ENCODE measurements at regions not wholly inside any gene's neighbourhood (a gene's known extent, or its start where the extent isn't known, plus 50 kb on each side); places are given as distances from the start of the nearest gene placed in this dataset.

DNA sequence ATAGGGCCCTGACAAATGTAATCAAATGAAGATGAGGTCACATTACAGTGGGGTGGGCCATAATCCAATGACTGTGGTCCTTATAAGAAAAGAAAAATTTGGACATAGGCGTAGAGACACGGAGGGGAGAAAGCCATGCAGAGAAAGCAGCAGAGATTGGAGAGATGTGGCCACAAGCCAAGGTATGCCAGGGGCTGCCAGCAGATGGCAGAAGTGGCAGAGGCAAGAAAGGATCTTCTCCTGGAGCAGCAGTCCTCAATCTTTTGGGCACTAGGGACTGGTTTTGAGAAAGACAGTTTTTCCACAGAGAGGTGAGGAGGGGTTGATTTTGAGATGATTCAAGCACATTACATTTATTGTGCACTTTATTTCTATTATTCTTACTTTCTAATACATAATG, 355.1 kb downstream of the NPHP4 start:
- POLR2A ChIA-PET: no interaction called here
- peaks cover 39% of the 10 kb centered on the region for H3K27me3 ChIP-seq (ENCODE audit: insufficient read depth, low read length)
- no peaks in the 10 kb centered on the region for H4K20me1 ChIP-seq (ENCODE audit: insufficient read depth)
- CTCF ChIA-PET: interaction anchor here (0.5 to 5.8 kb wide), 3 partner anchors 22 to 756 kb away, joined by 3 to 25 read pairs (median 3); partner anchors contain the start of gene ACOT7
- BruUV-seq (replicated peaks): no TSS peak
- peaks cover 0 to 2% of the 10 kb centered on the region in 2 experiments; a peak in 1 of 4 replicates for H3K4me1 ChIP-seq (ENCODE audit: control insufficient read depth in 1 of 2, insufficient read depth in 2 of 2, low read length in 2 of 2)
- peak; percentile 18 for DNase-seq (ENCODE audit: low read depth, low spot score)
- H3K79me2 ChIP-seq (ENCODE audit: insufficient read depth, low read length): no peaks in the 10 kb centered on the region
- H3K4me3 ChIP-seq (replicated peaks in 1 of 2; ENCODE audit: low read depth in 1 of 2, low read length in 2 of 2): no peak overlapping the region
- intact Hi-C loops (cut with micrococcal nuclease): loop anchor here (1.0 kb wide), 3 partner anchors 109 to 338 kb away; no protein-coding TSS in a partner anchor
- RAD21 ChIA-PET (ENCODE audit: low non-redundant PET in 1 of 2, low total read pairs in 2 of 2, uncharacterized antibody in 2 of 2, unreplicated experiment in 2 of 2): no interaction called here
- TF ChIP-seq CEBPB (IDR thresholded peaks at IDR 0.05; ENCODE audit: low read depth) (no peak), RAD21 (IDR thresholded peaks at IDR 0.05; ENCODE audit: low read depth) (peak; percentile 65), SP1 (IDR thresholded peaks at IDR 0.05; ENCODE audit: low read depth) (no peak), TCF7L2 (IDR thresholded peaks at IDR 0.05; ENCODE audit: borderline replicate concordance, extremely low read depth, insufficient read depth, insufficient read length) (no peak), EGR1 (IDR thresholded peaks at IDR 0.05; ENCODE audit: low read depth) (no peak), ATF3 (IDR thresholded peaks at IDR 0.05) (no peak), CTCF (IDR thresholded peaks at IDR 0.05 in 2 of 3, conservative IDR thresholded peaks at IDR 0.05 in 1 of 3; ENCODE audit: borderline replicate concordance in 1 of 3, insufficient read depth in 1 of 3, low read depth in 2 of 3, low read length in 2 of 3) (peak; percentile 58 to 75 (median 68); a peak in 5 of 6 replicates), EZH2phosphoT487 (IDR thresholded peaks at IDR 0.05; ENCODE audit: borderline replicate concordance) (no peak), MAX (IDR thresholded peaks at IDR 0.05) (no peak), ZNF274 (IDR thresholded peaks at IDR 0.05; ENCODE audit: low read depth, low read length) (no peak)
- TF ChIP-seq, protein P1, sequence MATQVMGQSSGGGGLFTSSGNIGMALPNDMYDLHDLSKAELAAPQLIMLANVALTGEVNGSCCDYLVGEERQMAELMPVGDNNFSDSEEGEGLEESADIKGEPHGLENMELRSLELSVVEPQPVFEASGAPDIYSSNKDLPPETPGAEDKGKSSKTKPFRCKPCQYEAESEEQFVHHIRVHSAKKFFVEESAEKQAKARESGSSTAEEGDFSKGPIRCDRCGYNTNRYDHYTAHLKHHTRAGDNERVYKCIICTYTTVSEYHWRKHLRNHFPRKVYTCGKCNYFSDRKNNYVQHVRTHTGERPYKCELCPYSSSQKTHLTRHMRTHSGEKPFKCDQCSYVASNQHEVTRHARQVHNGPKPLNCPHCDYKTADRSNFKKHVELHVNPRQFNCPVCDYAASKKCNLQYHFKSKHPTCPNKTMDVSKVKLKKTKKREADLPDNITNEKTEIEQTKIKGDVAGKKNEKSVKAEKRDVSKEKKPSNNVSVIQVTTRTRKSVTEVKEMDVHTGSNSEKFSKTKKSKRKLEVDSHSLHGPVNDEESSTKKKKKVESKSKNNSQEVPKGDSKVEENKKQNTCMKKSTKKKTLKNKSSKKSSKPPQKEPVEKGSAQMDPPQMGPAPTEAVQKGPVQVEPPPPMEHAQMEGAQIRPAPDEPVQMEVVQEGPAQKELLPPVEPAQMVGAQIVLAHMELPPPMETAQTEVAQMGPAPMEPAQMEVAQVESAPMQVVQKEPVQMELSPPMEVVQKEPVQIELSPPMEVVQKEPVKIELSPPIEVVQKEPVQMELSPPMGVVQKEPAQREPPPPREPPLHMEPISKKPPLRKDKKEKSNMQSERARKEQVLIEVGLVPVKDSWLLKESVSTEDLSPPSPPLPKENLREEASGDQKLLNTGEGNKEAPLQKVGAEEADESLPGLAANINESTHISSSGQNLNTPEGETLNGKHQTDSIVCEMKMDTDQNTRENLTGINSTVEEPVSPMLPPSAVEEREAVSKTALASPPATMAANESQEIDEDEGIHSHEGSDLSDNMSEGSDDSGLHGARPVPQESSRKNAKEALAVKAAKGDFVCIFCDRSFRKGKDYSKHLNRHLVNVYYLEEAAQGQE (IDR thresholded peaks at IDR 0.05; ENCODE audit: low read depth): no peak
- TF ChIP-seq, protein P2, sequence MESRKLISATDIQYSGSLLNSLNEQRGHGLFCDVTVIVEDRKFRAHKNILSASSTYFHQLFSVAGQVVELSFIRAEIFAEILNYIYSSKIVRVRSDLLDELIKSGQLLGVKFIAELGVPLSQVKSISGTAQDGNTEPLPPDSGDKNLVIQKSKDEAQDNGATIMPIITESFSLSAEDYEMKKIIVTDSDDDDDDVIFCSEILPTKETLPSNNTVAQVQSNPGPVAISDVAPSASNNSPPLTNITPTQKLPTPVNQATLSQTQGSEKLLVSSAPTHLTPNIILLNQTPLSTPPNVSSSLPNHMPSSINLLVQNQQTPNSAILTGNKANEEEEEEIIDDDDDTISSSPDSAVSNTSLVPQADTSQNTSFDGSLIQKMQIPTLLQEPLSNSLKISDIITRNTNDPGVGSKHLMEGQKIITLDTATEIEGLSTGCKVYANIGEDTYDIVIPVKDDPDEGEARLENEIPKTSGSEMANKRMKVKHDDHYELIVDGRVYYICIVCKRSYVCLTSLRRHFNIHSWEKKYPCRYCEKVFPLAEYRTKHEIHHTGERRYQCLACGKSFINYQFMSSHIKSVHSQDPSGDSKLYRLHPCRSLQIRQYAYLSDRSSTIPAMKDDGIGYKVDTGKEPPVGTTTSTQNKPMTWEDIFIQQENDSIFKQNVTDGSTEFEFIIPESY (IDR thresholded peaks at IDR 0.05; ENCODE audit: extremely low read depth, insufficient replicate concordance, low read length): no peak
- no peaks in the 10 kb centered on the region for H3K9me3 ChIP-seq (ENCODE audit: control insufficient read depth in 1 of 2, insufficient read depth in 1 of 2, low read depth in 1 of 2, low read length in 2 of 2)
- no peak overlapping the region for H3K9ac ChIP-seq (ENCODE audit: low read length)
- H3K36me3 ChIP-seq (ENCODE audit: control insufficient read depth in 1 of 2, insufficient read depth in 2 of 2, low read length in 2 of 2): no peaks in the 10 kb centered on the region
- H2AFZ ChIP-seq (ENCODE audit: low read depth, low read length, poor library complexity, severe bottlenecking): no peak overlapping the region
- ATAC-seq: peak; percentile 60; the same call in 1 of the 2 replicates
- no peaks in the 10 kb centered on the region for H3K9me2 ChIP-seq (ENCODE audit: insufficient read depth)
- no peak overlapping the region for H3K4me2 ChIP-seq (ENCODE audit: low read length)
- H3K27ac ChIP-seq (ENCODE audit: low read depth, low read length): no peak overlapping the region

Data from HCT116 (cell line).